Choroid plexus epithelial cell (primary cell): ENCODE measurements at regions not wholly inside any gene's neighbourhood (a gene's known extent, or its start where the extent isn't known, plus 50 kb on each side); places are given as distances from the start of the nearest gene placed in this dataset.
A peak's percentile ranks its signal among the peaks of the same experiment; 100 is the strongest.

ENCODE experiments used
- DNase-seq: peaks from one replicate; pipeline ENCODE4 v3.0.0-alpha.2; 2010; ENCODE audit warnings: low read depth
- H3K4me3 ChIP-seq: 2 replicates; pipeline ENCODE4 v1.5.1; 2011; ENCODE audit warnings: low read depth, mild to moderate bottlenecking, control low read depth, low read length, moderate library complexity
- CTCF ChIP-seq: conservative IDR thresholded peaks from 2 replicates; pipeline ENCODE4 v1.5.1; 2011; ENCODE audit warnings: low read depth, mild to moderate bottlenecking, control low read depth, inconsistent platforms, low read length, moderate library complexity

- no peak overlapping the region for H3K4me3 ChIP-seq
- peak; percentile 41 for TF ChIP-seq CTCF
- peak; percentile 4 for DNase-seq
These were observed 111.9 kb upstream of the C21orf91 start for GRCh38 chr21:17931080-17931479.

- no peak for DNase-seq
- no peak overlapping the region for H3K4me3 ChIP-seq
- TF ChIP-seq CTCF, result no peak
These were observed 110.9 kb upstream of the C21orf91 start for GRCh38 chr21:17930093-17930492.

GRCh38 chr21:17929510-17929909, 110.4 kb upstream of the C21orf91 start:
- H3K4me3 ChIP-seq, result no peak overlapping the region
- no peak for DNase-seq

GRCh38 chr21:17925899-17926298, 106.7 kb upstream of the C21orf91 start:
- peak; percentile 68 for DNase-seq
- TF ChIP-seq CTCF, result peak; percentile 69
- no peak overlapping the region for H3K4me3 ChIP-seq

More at GRCh38 chr21:17929510-17929909, 110.4 kb upstream of the C21orf91 start:
- no peak for TF ChIP-seq CTCF

- H3K4me3 ChIP-seq, result no peak overlapping the region
- peak; percentile 91 for TF ChIP-seq CTCF
- DNase-seq, result peak; percentile 78
These were observed 105.9 kb upstream of the C21orf91 start for GRCh38 chr21:17925000-17925610.

GRCh38 chr21:17921579-17922530, 102.7 kb upstream of the C21orf91 start:
- H3K4me3 ChIP-seq, result no peak overlapping the region
- peak; percentile 85 for DNase-seq
- TF ChIP-seq CTCF, result no peak
